GM18870 (cell line): ENCODE measurements at regions not wholly inside any gene's neighbourhood (a gene's known extent, or its start where the extent isn't known, plus 50 kb on each side); places are given as distances from the start of the nearest gene placed in this dataset.

ENCODE experiments used
- ATAC-seq: cut with Tn5 transposase; IDR thresholded peaks from one replicate; pipeline ENCODE4 v1.9.1; 2021; ENCODE audit warnings: moderate library complexity; ENCODE audit not compliant: unreplicated experiment

GRCh38 chr15:81449836-81450474, 75.9 kb upstream of the TMC3 start:
- no peak for ATAC-seq

GRCh38 chr15:81443040-81443820, 69.2 kb upstream of the TMC3 start:
- no peak for ATAC-seq

GRCh38 chr15:81442454-81442853, 68.4 kb upstream of the TMC3 start:
- no peak for ATAC-seq

DNA sequence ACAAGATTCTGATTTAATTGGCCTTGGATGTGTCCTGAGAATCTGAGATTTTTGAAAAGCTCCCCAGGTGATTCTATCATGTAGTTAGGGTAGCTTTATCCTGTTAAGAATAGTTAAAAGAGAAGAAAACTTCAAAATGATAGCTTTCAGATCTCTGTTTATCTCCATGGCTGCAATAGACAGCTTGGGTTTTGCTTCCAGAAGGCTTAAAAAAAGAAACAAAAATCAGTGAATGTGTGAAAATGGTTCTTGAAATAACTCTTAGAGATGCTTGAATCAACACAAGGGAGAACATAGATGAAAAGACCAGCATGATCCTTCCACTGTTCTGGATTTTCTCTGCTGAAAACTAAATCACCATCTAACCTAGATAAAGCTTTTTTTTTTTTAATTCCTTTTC, 60.8 kb upstream of the TMC3 start:
- ATAC-seq: no peak

- no peak for ATAC-seq
Measured at GRCh38 chr15:81433462-81433861, 59.4 kb upstream of the TMC3 start.

- no peak for ATAC-seq
Measured at GRCh38 chr15:81432179-81432578, 58.2 kb upstream of the TMC3 start.

- no peak for ATAC-seq
Measured at GRCh38 chr15:81427176-81427575, 53.2 kb upstream of the TMC3 start.

DNA sequence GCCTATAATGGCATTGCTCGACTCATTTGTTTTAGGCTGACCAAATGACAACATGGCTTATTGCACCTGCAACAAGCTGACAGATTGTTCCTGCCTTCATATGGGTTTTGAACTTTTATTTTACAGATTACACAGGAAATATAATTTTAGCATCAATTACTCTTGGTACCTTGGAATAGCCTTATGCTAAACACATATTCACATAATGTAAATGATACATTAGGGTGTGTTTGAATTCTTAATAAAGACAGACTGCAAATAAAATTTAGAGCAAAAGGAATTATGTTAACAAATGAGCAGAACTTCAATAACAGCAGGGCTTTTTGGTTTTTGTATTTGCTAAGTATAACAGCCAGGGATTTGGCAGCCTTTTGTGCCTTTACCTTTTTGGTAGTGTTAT, 51.9 kb upstream of the TMC3 start:
- ATAC-seq: no peak
